WI38 (cell line): ENCODE measurements at regions not wholly inside any gene's neighbourhood (a gene's known extent, or its start where the extent isn't known, plus 50 kb on each side); places are given as distances from the start of the nearest gene placed in this dataset.

Experiments
- H3K4me3 ChIP-seq: 2 replicates; pipeline ENCODE4 v1.5.1; 2011; ENCODE audit warnings: low read depth, mild to moderate bottlenecking, control low read depth, low read length
- CTCF ChIP-seq: IDR thresholded peaks from 2 replicates; pipeline ENCODE4 v1.5.1; 2012; ENCODE audit warnings: low read depth, mild to moderate bottlenecking, control low read depth, low read length

DNA sequence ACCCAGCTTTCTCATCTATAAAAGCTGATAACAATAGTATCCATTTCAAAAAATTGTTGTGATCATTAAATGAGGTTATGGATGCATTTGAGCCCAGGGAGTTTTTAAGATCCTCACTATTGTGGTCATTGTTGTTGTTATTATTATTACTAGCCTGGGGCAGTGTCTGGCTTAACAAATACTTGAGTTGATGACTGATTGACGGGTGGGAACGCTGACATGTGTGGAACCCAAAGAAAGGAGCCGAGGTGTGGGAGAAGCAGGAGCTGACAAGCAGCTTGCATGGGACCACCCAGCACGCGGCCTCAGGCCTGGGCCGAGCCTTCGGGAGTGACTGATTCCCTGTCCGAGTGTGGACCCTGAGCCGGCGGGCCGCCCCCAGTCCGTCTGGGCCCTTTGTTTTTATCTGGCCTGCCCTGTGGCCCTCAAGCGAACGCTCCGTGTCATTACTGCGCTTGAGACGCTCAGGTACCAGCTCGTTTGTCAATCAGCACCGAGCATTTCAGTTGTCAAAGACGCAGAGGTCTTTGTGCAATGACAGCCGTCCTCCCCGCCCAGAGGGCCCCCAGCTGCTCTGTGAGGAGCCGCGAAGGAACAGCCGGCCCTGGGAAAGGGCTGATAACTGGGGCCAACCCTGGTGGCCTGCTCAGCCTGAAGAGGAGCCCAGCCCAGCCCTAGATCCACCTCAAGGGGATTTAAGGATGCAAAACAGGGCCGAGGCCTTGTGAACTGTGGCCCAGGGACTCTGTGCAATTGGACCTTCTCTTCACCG, 132.9 kb upstream of the FOXF1 start:
- no peak for TF ChIP-seq CTCF
- no peak overlapping the region for H3K4me3 ChIP-seq

GRCh38 chr16:86378128-86378527, 132.2 kb upstream of the FOXF1 start:
- H3K4me3 ChIP-seq = no peak overlapping the region
- no peak for TF ChIP-seq CTCF

DNA sequence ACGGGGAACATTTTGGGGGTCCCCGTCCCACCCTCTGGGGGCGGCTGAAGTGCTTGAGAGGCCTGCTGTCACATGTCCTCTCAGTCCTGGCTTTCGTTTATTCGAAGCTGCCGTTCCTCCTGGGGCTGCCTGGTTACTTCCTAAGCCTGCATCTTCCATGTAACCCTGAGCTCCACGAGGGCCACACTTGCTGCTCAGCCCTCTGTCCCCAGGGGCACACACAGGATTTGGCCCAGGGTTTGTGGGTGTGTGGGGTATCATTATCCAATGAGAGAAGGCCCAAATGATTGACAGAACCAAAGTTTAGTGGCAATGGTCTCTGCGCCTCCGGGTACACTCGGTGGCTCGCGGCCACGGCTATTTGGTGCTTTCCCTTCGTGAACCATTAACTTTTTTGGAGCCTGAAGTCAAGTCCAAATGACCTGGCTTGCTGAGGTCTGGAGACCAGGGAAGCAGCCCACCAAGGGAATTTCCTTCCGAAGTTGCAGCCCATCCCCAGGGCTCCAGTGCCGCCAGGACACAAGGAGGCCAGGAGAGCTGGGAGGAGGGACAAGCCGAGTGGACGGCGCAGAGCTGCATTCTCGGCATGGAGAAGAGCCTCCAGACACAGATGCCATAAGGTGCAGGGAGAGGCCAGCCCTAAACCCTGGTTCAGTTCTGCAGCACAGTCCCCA, 131.4 kb upstream of the FOXF1 start:
- TF ChIP-seq CTCF = no peak
- no peak overlapping the region for H3K4me3 ChIP-seq

DNA sequence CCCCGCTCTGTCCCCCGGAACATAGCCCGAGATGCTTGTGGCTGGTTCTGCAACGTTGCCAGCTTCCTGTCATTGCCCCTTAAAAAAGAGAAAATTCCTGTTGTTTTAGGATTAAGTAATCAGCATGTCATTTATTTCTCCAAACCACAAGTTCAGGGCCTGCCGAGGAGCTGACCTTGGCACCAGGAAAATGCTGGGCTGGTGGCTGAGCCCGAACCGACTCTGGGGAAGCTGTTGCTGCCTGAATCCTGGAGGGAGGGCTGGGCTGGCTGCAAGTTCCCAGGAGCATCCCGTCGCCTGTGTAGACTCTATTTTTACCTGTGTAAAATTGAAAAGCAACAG, 130.9 kb upstream of the FOXF1 start:
- H3K4me3 ChIP-seq = no peak overlapping the region
- no peak for TF ChIP-seq CTCF

- TF ChIP-seq CTCF = no peak
- H3K4me3 ChIP-seq = no peak overlapping the region
Observed at GRCh38 chr16:86380030-86380429, 130.3 kb upstream of the FOXF1 start.

- no peak for TF ChIP-seq CTCF
- no peak overlapping the region for H3K4me3 ChIP-seq
Observed at GRCh38 chr16:86381491-86381890, 128.8 kb upstream of the FOXF1 start.

DNA sequence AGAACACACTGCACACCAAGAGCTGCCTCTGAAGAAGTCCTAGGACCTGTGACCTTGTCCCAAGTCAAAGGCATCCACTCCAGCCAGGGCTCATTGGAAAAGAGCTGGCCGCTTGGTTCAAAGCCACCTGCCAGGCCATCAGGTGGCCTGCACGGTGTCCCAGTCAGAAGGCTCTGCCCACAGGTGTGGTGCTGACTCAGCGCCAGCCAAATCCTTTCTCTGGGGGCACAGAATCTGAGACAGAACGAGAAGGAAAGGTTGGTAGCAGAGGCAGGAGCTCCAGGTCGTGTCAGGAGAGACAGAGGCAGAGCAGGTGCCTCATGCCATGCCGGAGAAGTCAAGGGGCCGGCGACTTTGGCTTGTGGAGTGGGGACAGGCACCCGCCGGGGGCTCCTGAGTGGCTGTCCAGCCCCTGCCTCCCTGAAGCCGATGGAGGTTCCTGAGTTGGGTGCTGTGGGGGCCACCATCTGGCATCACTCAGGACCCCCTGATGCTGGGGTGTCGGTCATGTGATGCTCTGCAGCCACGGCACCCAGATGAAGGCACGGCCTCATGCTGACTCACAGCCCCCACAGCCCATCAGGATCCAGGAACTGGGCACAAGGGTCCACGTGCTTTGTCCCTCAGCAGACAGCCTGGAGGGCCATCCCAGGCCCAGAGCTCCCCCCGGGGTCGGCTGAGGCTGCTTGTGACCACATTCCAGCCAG, 128.1 kb upstream of the FOXF1 start:
- no peak for TF ChIP-seq CTCF
- no peak overlapping the region for H3K4me3 ChIP-seq
